HepG2 (cell line): ENCODE measurements at regions not wholly inside any gene's neighbourhood (a gene's known extent, or its start where the extent isn't known, plus 50 kb on each side); places are given as distances from the start of the nearest gene placed in this dataset.

Experiments
- ONECUT2 ChIP-seq: sonication (generic); formaldehyde crosslinking; IDR thresholded peaks from 2 replicates; pipeline ENCODE4 v1.4.0; 2020; ENCODE audit warnings: missing genetic modification reagents
- ZFP36 ChIP-seq: fragments of 150-350 bp; IDR thresholded peaks from 2 replicates; pipeline ENCODE4 v1.6.1; 2018; ENCODE audit warnings: borderline replicate concordance, low read length, low read depth; ENCODE audit not compliant: partially characterized antibody
- ZFX ChIP-seq: sonication (generic); formaldehyde crosslinking; IDR thresholded peaks from 2 replicates; pipeline ENCODE4 v1.4.0; 2020; ENCODE audit warnings: mild to moderate bottlenecking, low read depth, missing genetic modification reagents, moderate library complexity
- ZNF510 ChIP-seq: sonication (generic); formaldehyde crosslinking; IDR thresholded peaks from 2 replicates; pipeline ENCODE4 v1.4.0; 2020; ENCODE audit warnings: low read depth, mild to moderate bottlenecking, missing genetic modification reagents
- TF ChIP-seq, protein P1 (sequence below): sonication (generic); formaldehyde crosslinking; IDR thresholded peaks from 2 replicates; pipeline ENCODE4 v1.4.0; 2020; ENCODE audit warnings: missing genetic modification reagents, borderline replicate concordance
- TF ChIP-seq, protein P2 (sequence below): sonication (generic); formaldehyde crosslinking; IDR thresholded peaks from 2 replicates; pipeline ENCODE4 v1.5.0; 2020; ENCODE audit warnings: mild to moderate bottlenecking, missing genetic modification reagents

DNA sequence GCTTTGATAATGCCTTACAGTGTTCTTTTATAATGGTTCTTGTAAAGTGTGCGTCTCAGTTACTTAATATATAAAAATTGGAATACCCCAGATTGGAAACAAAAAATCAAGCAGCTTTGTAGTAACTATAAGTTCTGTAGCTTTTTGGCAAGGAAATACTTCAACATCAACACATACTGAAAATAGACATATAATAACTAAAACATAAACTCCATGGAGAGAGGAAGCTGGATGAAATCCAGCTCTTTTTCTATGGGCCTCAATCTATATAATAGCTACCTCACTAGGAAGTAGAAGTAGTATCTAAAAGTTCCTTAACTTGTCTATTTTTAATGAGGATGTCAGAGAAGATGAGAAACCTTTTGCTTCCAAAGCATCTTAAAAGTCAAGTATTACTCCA lies 313.3 kb upstream of the NFIA start (continued):
- TF ChIP-seq, protein P1, sequence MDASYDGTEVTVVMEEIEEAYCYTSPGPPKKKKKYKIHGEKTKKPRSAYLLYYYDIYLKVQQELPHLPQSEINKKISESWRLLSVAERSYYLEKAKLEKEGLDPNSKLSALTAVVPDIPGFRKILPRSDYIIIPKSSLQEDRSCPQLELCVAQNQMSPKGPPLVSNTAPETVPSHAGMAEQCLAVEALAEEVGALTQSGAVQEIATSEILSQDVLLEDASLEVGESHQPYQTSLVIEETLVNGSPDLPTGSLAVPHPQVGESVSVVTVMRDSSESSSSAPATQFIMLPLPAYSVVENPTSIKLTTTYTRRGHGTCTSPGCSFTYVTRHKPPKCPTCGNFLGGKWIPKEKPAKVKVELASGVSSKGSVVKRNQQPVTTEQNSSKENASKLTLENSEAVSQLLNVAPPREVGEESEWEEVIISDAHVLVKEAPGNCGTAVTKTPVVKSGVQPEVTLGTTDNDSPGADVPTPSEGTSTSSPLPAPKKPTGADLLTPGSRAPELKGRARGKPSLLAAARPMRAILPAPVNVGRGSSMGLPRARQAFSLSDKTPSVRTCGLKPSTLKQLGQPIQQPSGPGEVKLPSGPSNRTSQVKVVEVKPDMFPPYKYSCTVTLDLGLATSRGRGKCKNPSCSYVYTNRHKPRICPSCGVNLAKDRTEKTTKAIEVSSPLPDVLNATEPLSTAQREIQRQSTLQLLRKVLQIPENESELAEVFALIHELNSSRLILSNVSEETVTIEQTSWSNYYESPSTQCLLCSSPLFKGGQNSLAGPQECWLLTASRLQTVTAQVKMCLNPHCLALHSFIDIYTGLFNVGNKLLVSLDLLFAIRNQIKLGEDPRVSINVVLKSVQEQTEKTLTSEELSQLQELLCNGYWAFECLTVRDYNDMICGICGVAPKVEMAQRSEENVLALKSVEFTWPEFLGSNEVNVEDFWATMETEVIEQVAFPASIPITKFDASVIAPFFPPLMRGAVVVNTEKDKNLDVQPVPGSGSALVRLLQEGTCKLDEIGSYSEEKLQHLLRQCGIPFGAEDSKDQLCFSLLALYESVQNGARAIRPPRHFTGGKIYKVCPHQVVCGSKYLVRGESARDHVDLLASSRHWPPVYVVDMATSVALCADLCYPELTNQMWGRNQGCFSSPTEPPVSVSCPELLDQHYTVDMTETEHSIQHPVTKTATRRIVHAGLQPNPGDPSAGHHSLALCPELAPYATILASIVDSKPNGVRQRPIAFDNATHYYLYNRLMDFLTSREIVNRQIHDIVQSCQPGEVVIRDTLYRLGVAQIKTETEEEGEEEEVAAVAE (CRISPR knock-in tag), result no peak
- TF ChIP-seq, protein P2, sequence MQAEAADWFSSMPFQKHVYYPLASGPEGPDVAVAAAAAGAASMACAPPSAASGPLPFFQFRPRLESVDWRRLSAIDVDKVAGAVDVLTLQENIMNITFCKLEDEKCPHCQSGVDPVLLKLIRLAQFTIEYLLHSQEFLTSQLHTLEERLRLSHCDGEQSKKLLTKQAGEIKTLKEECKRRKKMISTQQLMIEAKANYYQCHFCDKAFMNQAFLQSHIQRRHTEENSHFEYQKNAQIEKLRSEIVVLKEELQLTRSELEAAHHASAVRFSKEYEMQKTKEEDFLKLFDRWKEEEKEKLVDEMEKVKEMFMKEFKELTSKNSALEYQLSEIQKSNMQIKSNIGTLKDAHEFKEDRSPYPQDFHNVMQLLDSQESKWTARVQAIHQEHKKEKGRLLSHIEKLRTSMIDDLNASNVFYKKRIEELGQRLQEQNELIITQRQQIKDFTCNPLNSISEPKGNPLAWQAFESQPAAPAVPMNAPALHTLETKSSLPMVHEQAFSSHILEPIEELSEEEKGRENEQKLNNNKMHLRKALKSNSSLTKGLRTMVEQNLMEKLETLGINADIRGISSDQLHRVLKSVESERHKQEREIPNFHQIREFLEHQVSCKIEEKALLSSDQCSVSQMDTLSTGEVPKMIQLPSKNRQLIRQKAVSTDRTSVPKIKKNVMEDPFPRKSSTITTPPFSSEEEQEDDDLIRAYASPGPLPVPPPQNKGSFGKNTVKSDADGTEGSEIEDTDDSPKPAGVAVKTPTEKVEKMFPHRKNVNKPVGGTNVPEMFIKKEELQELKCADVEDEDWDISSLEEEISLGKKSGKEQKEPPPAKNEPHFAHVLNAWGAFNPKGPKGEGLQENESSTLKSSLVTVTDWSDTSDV (CRISPR knock-in tag), result no peak
- no peak for TF ChIP-seq ZFP36
- TF ChIP-seq ONECUT2 (CRISPR knock-in tag), result no peak
- TF ChIP-seq ZFX, result no peak
- no peak for TF ChIP-seq ZNF510 (CRISPR knock-in tag)
- TF ChIP-seq, all 625 proteins: peak for 0
